K562 (cell line): ENCODE measurements at regions not wholly inside any gene's neighbourhood (a gene's known extent, or its start where the extent isn't known, plus 50 kb on each side); places are given as distances from the start of the nearest gene placed in this dataset.

Experiments used
- SIN3A ChIP-seq, 2 experiments: fragments of 150-350 bp in 1 of 2; IDR thresholded peaks; 2 replicates each; pipeline ENCODE4 v1.6.1; 2011 to 2016; ENCODE audit warnings: borderline replicate concordance in 2 of 2, low read depth in 2 of 2, low read length in 2 of 2, mild to moderate bottlenecking in 2 of 2, moderate library complexity in 2 of 2; ENCODE audit not compliant: control insufficient read depth in 1 of 2
- TF ChIP-seq, protein P1 (sequence below), 2 experiments: fragments of 450-650 bp; IDR thresholded peaks; 2 replicates each; pipeline ENCODE4 v1.6.1; 2016; ENCODE audit warnings: mild to moderate bottlenecking in 2 of 2, borderline replicate concordance in 1 of 2, low read depth in 1 of 2, moderate library complexity in 1 of 2
- TF ChIP-seq, protein P2 (sequence below): sonication (generic); formaldehyde crosslinking; IDR thresholded peaks from 2 replicates; pipeline ENCODE4 v1.8.0; 2022; ENCODE audit warnings: missing genetic modification reagents, mild to moderate bottlenecking, borderline replicate concordance

DNA sequence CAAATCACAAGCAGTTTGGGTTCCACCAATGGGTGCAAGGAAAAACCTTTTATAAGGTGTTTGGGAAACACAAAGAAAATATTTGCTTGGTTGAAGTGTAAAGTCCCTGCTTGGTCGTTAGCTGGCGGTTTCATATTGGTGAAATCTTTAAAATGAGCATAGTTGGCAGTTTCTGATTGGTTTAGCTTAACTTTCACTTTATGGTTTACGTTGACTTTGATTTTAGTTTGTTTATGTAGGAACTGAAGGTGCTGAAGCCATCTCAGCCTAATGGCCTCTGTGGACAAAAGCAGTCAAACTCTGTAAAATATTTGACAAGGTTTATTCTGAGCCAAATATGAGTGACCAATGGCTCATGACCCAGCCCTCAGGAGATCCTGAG is 76.6 kb upstream of the PPM1J start:
- TF ChIP-seq, protein P1, sequence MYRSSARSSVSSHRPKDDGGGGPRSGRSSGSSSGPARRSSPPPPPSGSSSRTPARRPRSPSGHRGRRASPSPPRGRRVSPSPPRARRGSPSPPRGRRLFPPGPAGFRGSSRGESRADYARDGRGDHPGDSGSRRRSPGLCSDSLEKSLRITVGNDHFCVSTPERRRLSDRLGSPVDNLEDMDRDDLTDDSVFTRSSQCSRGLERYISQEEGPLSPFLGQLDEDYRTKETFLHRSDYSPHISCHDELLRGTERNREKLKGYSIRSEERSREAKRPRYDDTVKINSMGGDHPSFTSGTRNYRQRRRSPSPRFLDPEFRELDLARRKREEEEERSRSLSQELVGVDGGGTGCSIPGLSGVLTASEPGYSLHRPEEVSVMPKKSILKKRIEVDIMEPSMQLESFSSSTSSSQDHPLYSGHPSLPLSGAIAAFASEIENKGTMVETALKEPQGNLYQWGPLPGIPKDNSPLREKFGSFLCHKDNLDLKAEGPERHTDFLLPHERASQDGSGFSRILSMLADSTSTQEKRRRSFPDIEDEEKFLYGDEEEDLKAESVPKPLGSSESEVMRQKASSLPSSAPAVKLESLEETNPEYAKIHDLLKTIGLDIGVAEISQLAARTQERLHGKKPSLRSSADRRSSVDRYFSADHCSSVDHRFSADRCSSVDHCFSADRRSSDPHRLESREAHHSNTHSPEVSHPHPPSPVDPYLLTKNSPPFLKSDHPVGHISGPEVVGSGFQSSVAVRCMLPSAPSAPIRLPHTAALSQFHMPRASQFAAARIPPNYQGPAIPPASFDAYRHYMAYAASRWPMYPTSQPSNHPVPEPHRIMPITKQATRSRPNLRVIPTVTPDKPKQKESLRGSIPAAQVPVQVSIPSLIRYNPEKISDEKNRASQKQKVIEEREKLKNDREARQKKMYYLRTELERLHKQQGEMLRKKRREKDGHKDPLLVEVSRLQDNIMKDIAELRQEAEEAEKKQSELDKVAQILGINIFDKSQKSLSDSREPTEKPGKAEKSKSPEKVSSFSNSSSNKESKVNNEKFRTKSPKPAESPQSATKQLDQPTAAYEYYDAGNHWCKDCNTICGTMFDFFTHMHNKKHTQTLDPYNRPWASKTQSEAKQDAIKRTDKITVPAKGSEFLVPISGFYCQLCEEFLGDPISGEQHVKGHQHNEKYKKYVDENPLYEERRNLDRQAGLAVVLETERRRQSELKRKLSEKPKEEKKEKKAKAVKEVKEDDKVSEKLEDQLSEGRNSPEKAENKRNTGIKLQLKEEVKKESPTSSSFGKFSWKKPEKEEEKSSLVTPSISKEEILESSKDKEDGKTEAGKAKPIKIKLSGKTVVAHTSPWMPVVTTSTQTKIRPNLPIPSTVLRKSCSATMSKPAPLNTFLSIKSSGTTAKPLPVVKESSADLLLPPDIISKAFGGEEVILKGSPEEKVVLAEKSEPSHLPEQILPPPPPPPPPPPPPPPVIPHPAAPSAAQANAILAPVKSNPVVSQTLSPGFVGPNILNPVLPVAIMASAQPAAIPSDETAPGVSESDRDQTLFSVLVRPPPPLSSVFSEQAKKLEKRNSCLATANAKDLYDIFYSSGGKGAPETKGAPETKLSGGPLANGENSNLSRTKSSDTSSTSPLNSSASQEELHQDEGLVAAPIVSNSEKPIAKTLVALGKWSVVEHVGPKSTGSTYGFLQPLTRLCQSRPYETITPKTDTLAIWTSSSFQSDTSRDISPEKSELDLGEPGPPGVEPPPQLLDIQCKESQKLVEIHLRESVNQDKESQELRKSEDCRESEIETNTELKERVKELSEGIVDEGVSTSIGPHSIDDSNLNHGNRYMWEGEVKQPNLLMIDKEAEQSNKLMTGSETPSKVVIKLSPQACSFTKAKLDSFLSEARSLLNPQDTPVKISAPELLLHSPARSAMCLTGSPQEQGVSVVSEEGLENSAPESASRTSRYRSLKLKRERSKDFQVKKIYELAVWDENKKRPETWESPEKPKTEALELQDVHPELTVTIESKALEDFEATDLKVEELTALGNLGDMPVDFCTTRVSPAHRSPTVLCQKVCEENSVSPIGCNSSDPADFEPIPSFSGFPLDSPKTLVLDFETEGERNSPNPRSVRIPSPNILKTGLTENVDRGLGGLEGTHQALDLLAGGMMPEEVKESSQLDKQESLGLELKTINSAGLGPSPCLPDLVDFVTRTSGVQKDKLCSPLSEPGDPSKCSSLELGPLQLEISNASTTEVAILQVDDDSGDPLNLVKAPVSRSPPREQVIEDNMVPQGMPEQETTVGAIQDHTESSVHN (IDR thresholded peaks at IDR 0.05; ENCODE audit: borderline replicate concordance in 1 of 2, low read depth in 1 of 2) = no peak
- TF ChIP-seq SIN3A (IDR thresholded peaks at IDR 0.05; ENCODE audit: borderline replicate concordance in 2 of 2, control insufficient read depth in 1 of 2, low read depth in 2 of 2, low read length in 2 of 2) = no peak
- TF ChIP-seq, protein P2, sequence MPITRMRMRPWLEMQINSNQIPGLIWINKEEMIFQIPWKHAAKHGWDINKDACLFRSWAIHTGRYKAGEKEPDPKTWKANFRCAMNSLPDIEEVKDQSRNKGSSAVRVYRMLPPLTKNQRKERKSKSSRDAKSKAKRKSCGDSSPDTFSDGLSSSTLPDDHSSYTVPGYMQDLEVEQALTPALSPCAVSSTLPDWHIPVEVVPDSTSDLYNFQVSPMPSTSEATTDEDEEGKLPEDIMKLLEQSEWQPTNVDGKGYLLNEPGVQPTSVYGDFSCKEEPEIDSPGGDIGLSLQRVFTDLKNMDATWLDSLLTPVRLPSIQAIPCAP (CRISPR knock-in tag) = no peak
